HL-60 (cell line): ENCODE measurements at regions not wholly inside any gene's neighbourhood (a gene's known extent, or its start where the extent isn't known, plus 50 kb on each side); places are given as distances from the start of the nearest gene placed in this dataset.

Experiments
- CTCF ChIP-seq: IDR thresholded peaks from one replicate; pipeline ENCODE4 v1.5.1; 2011; ENCODE audit warnings: low read length, control low read depth, inconsistent platforms; ENCODE audit not compliant: insufficient read depth
- POLR2AphosphoS5 ChIP-seq: IDR thresholded peaks from 2 replicates; pipeline ENCODE4 v1.6.1; 2012; ENCODE audit warnings: low read depth
- REST ChIP-seq: IDR thresholded peaks from 2 replicates; pipeline ENCODE4 v1.6.1; 2012; ENCODE audit warnings: low read depth; ENCODE audit not compliant: insufficient replicate concordance
- SPI1 ChIP-seq: IDR thresholded peaks from 2 replicates; pipeline ENCODE4 v1.6.1; 2012; ENCODE audit warnings: low read depth, mild to moderate bottlenecking, borderline replicate concordance

GRCh38 chr7:19465861-19466260 is 243.0 kb downstream of the POLR1F start:
- TF ChIP-seq POLR2AphosphoS5 (no peak), CTCF (no peak), REST (no peak), SPI1 (no peak)
